Right lobe of liver (tissue), 6 donors: ENCODE measurements at regions not wholly inside any gene's neighbourhood (a gene's known extent, or its start where the extent isn't known, plus 50 kb on each side); places are given as distances from the start of the nearest gene placed in this dataset.

Experiments used
- ATAC-seq, 4 donors: fragments of 200-7000 bp; cut with Tn5 transposase; one replicate each; pipeline ENCODE4 v1.9.1; 2020; ENCODE audit warnings: mild to moderate bottlenecking in 4 of 4, moderate library complexity in 4 of 4
- DNase-seq, 3 donors: peaks; one replicate each; pipeline ENCODE4 v3.0.0-alpha.2; 2020
- H3K27ac ChIP-seq, 3 donors: fragments of 200-600 bp; one replicate each; pipeline ENCODE4 v1.8.0; 2022
- H3K27me3 ChIP-seq, 2 donors: fragments of 200-600 bp; one replicate each; pipeline ENCODE4 v1.8.0; 2022
- H3K36me3 ChIP-seq, 4 donors: fragments of 200-600 bp; sonication (generic) in 1 of 4; one replicate each; pipeline versions ENCODE4 v1.5.1 to v1.8.0; 2017 to 2022; ENCODE audit warnings: control low read depth in 1 of 4
- H3K4me1 ChIP-seq, 4 donors: fragments of 200-600 bp; sonication (generic) in 1 of 4; one replicate each; pipeline versions ENCODE4 v1.5.1 to v1.8.0; 2017 to 2022; ENCODE audit warnings: control low read depth in 1 of 4
- H3K4me3 ChIP-seq, 3 donors: fragments of 200-600 bp; one replicate each; pipeline ENCODE4 v1.8.0; 2022
- H3K9me3 ChIP-seq, 4 donors: fragments of 200-600 bp; sonication (generic) in 1 of 4; one replicate each; pipeline versions ENCODE4 v1.5.1 to v1.8.0; 2017 to 2022; ENCODE audit warnings: control low read depth in 1 of 4
- POLR2A ChIP-seq: fragments of 450-650 bp; IDR thresholded peaks from one replicate; pipeline ENCODE4 v1.6.1; 2017; ENCODE audit warnings: antibody characterized with exemption, mild to moderate bottlenecking
- WGBS: methylation state at CpG from one replicate; pipeline ENCODE4 v1.1.6; 2018; ENCODE audit warnings: low coverage, low lambda C conversion rate; ENCODE audit not compliant: insufficient coverage; ENCODE audit errors: missing lambda C conversion rate; 5-methylcytosine and 5-hydroxymethylcytosine counted together
- intact Hi-C, 2 donors: fragments of 100-400 bp; cut with DNase I; formaldehyde crosslinking; loops; one replicate each; pipeline versions ENCODE4 v1.11.2 to v1.14.1; 2022
- TF ChIP-seq, protein P1 (sequence below), 4 donors: fragments of 200-600 bp in 3 of 4; fragments of 450-650 bp in 1 of 4; IDR thresholded peaks; one replicate each; pipeline versions ENCODE4 v1.5.1 to v1.8.0; 2016 to 2022; ENCODE audit warnings: antibody characterized with exemption in 4 of 4, mild to moderate bottlenecking in 2 of 4
- donor health status: DM: no; HTN: yes; CAD: no.
- donor health status: DM: no; HTN: no; CAD: no.
- donor health status: DM: no; HTN: no; CAD: no.
- donor health status: DM: no; HTN: yes; CAD: no.
- donor health status: DM: no; HTN: yes; CAD: no.

DNA sequence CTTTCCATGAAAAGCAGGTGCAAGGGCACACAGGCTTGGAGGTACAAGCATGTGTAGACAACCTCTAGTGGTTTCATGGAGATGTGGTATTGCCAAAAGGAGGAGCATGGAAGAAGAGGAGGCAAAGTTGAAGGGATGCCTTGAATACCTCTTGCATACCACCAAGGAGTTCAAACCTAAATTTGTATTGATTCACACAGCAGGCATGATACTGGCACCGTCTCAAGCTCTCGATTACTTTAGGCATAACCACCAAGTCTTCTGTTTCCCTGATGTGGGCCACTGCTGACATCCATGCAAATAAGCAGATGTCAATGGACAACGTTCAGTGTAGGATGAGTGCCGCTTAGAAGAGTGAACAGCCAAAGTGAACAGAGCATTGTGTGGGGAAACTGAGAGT lies 87.1 kb downstream of the SCN11A start:
- ATAC-seq (no peak), DNase-seq (no peak)
- TF ChIP-seq, protein P1, sequence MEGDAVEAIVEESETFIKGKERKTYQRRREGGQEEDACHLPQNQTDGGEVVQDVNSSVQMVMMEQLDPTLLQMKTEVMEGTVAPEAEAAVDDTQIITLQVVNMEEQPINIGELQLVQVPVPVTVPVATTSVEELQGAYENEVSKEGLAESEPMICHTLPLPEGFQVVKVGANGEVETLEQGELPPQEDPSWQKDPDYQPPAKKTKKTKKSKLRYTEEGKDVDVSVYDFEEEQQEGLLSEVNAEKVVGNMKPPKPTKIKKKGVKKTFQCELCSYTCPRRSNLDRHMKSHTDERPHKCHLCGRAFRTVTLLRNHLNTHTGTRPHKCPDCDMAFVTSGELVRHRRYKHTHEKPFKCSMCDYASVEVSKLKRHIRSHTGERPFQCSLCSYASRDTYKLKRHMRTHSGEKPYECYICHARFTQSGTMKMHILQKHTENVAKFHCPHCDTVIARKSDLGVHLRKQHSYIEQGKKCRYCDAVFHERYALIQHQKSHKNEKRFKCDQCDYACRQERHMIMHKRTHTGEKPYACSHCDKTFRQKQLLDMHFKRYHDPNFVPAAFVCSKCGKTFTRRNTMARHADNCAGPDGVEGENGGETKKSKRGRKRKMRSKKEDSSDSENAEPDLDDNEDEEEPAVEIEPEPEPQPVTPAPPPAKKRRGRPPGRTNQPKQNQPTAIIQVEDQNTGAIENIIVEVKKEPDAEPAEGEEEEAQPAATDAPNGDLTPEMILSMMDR (IDR thresholded peaks at IDR 0.05), result no peak
- TF ChIP-seq POLR2A, result no peak
- H3K4me3 ChIP-seq, result no peak overlapping the region
- intact Hi-C loops, result no loop called here
- no peak overlapping the region for H3K27ac ChIP-seq
- H3K36me3 ChIP-seq, result no peaks in the 10 kb centered on the region
- no peaks in the 10 kb centered on the region for H3K27me3 ChIP-seq
- no peaks in the 10 kb centered on the region for H3K9me3 ChIP-seq
- H3K4me1 ChIP-seq, result no peaks in the 10 kb centered on the region
- WGBS, result 74% methylated on average over 4 of the region's 4 CpGs

DNA sequence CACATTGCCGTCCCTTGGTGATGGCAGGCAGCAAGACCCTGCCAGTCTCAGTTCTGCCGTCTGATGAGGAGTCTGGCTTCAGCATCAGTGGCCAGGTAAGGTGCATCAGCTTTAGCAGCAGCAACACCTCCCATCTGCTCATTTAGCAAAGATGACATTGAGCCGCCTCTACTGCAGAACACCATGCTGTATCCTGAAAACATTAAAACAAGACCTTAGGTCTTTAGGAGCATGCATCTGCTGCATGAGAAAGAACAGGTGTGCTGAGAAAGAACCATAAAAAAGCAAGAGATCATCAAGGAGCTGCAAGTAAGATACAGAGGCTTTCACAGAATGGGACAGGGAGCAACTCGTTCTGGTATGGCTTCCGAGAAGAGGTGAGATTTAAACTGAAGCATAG lies 87.5 kb downstream of the SCN11A start:
- H3K27me3 ChIP-seq, result no peaks in the 10 kb centered on the region
- H3K4me3 ChIP-seq, result no peak overlapping the region
- H3K27ac ChIP-seq, result no peak overlapping the region
- ATAC-seq (no peak), DNase-seq (no peak)
- 78% methylated on average over 4 of the region's 5 CpGs for WGBS
- no peaks in the 10 kb centered on the region for H3K9me3 ChIP-seq
- intact Hi-C loops, result no loop called here
- H3K4me1 ChIP-seq, result no peaks in the 10 kb centered on the region
- TF ChIP-seq POLR2A, result no peak
- TF ChIP-seq, protein P1 (IDR thresholded peaks at IDR 0.05), result no peak
- H3K36me3 ChIP-seq, result no peaks in the 10 kb centered on the region

DNA sequence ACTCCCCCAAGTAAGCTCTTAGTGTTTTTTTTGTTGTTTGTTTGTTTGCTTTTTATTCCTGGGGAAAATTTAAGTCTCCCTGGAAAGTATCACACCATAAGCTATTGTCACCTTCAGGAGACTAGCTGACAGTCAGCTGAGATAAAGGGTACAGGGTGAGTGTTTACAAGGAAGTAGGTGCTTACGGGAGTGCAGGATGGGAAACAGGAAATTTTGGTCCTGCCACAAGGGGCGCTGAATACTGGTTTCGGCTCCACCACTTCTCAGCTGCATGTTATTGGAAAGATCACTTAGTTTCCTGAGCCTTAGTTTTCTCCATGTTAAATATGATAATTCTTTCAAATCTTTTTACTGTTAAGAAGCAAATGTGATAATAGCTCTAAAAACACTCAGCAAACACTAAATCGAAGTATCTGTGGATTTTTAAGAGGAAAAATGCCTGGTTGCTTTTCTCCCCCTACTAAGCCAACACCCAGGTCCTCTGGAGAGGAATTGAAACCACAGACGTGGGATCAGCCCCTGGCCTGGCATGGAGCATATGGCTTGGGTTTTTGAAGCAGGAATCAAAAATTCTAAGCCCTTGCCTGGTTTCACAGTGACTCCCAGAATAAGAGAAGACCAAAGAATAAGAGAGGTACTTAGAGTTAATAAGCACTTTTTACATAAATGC lies 90.7 kb downstream of the SCN11A start:
- Histone ChIP-seq H3K36me3 (no peaks in the 10 kb centered on the region), H3K4me1 (no peaks in the 10 kb centered on the region), H3K9me3 (no peaks in the 10 kb centered on the region), H3K27ac (no peak overlapping the region), H3K4me3 (no peak overlapping the region), H3K27me3 (no peaks in the 10 kb centered on the region)
- intact Hi-C loops, result no loop called here
- WGBS, result 6% methylated on average over 5 of the region's 5 CpGs
- peak in 1 of 3 donors; percentile 42 for DNase-seq
- TF ChIP-seq, protein P1 (IDR thresholded peaks at IDR 0.05), result peak; percentile 31 to 76 (median 64)
- no peak for TF ChIP-seq POLR2A
- ATAC-seq, result peak; percentile 83 to 97 (median 90)

GRCh38 chr3:38960042-38960622 lies 91.6 kb downstream of the SCN11A start:
- Histone ChIP-seq H3K27me3 (no peaks in the 10 kb centered on the region), H3K4me3 (no peak overlapping the region), H3K27ac (no peak overlapping the region), H3K36me3 (no peaks in the 10 kb centered on the region), H3K4me1 (no peaks in the 10 kb centered on the region), H3K9me3 (no peaks in the 10 kb centered on the region)
- intact Hi-C loops, result no loop called here
- TF ChIP-seq, protein P1 (IDR thresholded peaks at IDR 0.05), result no peak
- no peak for TF ChIP-seq POLR2A
- 76% methylated on average over 7 of the region's 8 CpGs for WGBS
- ATAC-seq (no peak), DNase-seq (no peak)
